Fibroblast of villous mesenchyme (primary cell): ENCODE measurements at regions not wholly inside any gene's neighbourhood (a gene's known extent, or its start where the extent isn't known, plus 50 kb on each side); places are given as distances from the start of the nearest gene placed in this dataset.

ENCODE experiments used
- DNase-seq: peaks from one replicate; pipeline ENCODE4 v3.0.0-alpha.2; 2010; ENCODE audit warnings: low read depth
- H3K4me3 ChIP-seq: 2 replicates; pipeline ENCODE4 v1.5.1; 2011; ENCODE audit warnings: low read depth, mild to moderate bottlenecking, low read length
- TF ChIP-seq, protein P1 (sequence below): IDR thresholded peaks from 2 replicates; pipeline ENCODE4 v1.5.1; 2012; ENCODE audit warnings: low read depth, mild to moderate bottlenecking, low read length; ENCODE audit not compliant: insufficient read depth

DNA sequence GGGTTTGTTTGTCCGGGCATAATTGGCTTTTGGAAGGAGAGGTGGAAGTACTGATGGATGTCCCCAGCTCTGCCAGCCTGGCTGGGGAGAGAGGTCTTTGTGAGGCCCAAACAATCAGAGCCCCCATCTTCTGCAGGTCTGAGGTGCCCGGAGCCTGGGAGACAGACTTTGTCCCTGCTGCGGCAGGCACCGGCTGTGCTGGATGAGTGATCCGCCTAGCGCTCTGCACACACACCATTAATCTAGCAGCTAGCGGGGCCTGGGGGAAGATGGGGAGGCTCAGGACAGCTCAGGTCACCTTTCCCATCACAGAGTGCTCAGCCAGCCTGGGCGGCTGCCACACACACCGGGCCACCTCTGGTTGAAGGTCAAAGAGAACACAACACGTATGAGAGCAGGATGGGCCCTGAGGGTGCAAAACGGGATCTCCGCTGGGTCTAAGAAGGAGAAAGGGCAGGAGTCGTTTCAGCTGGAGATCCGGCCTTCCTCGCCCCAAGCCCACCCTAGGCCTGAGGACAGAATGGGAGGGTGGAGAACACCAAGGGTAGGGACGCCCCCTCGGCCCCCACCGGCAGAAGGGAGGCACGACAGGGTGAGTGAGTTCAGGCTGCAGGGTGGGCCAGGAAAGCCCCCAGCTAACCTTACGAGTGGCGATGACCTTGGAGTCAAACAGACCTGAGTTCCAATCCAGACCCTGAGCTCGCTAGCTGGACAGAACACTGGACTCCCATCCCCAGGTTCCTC lies 341.8 kb downstream of the NPHP4 start:
- DNase-seq: no peak
- H3K4me3 ChIP-seq: no peak overlapping the region
- TF ChIP-seq, protein P1, sequence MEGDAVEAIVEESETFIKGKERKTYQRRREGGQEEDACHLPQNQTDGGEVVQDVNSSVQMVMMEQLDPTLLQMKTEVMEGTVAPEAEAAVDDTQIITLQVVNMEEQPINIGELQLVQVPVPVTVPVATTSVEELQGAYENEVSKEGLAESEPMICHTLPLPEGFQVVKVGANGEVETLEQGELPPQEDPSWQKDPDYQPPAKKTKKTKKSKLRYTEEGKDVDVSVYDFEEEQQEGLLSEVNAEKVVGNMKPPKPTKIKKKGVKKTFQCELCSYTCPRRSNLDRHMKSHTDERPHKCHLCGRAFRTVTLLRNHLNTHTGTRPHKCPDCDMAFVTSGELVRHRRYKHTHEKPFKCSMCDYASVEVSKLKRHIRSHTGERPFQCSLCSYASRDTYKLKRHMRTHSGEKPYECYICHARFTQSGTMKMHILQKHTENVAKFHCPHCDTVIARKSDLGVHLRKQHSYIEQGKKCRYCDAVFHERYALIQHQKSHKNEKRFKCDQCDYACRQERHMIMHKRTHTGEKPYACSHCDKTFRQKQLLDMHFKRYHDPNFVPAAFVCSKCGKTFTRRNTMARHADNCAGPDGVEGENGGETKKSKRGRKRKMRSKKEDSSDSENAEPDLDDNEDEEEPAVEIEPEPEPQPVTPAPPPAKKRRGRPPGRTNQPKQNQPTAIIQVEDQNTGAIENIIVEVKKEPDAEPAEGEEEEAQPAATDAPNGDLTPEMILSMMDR: no peak

DNA sequence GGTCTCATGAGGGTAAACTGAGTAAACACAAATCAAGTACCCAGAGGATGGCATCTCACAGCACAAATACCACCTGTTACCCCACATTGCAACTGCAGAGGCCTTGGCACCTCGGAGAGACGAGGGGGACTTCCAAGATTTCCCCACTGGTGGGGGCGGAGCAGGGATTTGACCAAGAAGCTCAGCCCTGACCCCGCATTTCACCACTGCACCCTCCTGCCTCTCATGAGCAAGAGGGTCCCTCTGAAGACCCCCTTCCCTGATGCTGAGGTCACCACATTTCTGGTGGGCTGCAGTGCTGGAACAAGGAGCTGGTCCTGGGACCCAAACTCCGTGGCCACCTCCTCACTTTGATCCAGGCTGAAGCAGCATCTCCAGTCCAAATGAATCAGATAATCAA lies 342.4 kb downstream of the NPHP4 start:
- no peak for DNase-seq
- TF ChIP-seq, protein P1: no peak
- no peak overlapping the region for H3K4me3 ChIP-seq

DNA sequence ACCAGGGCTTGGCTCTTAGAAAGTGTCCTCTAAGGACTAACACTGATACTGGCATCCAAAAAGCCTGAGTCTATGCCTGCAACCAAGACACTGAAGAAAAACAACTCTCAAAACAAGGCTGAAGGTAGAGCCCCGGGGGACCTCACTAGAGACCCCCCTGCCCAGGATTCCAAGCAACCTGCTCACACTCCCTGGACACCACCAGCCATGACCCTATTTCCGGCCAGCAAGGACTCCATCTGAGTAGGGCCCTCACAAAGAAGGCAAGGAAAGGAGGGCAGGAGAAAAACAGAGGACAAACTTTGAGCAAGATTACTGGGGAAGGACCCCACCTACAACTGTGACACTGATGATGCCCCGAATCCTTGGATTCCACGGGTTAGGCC lies 343.1 kb downstream of the NPHP4 start:
- H3K4me3 ChIP-seq: no peak overlapping the region
- TF ChIP-seq, protein P1: no peak
- DNase-seq: no peak

DNA sequence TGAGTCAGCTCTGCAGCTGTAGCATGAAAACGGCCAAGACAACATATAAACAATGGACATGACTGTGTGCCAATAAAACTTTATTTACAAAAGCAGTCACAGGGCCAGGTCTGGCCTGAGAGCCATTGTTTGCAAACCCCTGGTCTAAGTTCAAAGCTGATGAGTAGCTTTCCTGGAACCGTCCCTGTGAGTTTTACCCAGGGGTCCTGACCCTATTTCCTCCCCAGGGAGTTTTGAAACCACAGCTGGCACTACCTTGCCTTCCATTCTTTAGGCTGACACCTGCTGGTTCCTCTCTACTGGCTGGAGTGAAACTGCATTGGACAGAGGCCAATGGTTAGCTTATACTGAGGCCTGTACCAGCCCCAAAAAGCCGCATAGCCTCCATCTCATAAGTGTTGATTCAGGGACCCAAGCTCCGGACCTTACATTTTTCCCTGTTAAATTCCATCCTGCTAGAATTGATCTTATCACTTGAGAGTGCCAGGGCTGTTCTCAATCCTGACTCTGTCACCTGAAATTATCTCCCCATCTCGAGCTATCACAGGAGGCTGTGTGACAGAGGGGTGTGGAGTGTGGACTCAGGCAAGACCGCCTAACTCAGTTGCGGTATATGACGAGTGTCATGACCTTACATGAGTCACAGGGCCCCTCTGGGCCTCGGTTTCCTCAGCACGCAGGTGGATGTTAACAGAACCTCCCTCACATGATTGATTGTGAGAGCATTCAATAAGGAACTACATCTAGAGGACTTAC lies 343.6 kb downstream of the NPHP4 start:
- no peak overlapping the region for H3K4me3 ChIP-seq
- DNase-seq: no peak
- TF ChIP-seq, protein P1: no peak

DNA sequence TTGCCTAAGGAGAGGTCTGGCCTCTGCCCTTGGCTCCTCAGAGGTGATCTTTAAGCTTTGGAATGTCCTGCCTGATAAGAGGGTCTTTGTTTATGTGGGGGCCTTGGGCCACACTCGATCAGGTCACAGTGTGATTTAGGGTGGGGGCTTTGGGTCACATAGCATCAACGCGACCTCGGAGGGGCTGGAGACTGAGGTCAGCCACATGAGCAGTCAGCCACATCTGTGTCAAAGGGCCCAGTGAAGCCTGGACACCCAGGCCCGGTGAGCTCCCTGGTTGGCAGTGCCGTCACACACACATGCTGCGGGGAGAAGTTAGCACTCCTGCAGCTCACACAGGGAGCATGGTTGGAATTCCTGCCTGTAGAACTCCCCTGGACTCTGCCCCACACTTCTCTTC lies 345.0 kb downstream of the NPHP4 start:
- no peak overlapping the region for H3K4me3 ChIP-seq
- DNase-seq: no peak
- TF ChIP-seq, protein P1: no peak

DNA sequence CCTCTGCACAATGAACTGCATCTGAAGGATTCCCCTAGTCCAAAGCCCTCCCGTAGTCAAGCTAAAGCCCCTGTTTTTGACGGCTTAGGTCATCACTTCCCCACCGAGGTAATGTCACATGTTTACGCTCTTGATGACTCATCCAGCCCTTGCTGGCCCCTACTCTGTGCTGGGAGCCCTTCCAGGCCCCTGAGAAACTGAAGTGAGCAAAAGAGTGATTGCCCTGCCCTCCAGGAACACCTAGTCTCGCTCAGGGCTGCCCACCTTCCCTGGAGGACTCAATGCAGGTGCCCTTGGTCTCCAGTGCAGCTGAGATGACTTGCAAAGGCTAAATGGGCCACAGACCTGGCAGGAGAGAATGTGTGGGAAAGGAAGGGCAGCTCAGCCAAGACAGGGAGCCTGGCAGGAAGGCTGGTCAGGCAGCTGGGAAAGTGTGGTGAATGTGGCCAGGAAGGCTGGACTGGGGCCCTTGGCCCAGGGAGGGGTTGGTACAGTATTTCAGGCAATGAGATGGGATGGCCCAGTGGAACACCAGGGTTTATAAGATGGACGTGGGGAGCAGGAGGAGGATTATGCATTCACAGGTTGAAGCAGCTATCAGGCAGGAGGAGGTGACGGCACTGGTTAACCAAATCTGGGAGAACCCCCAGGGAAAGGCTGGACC lies 345.6 kb downstream of the NPHP4 start:
- TF ChIP-seq, protein P1: no peak
- no peak for DNase-seq
- no peak overlapping the region for H3K4me3 ChIP-seq
